ENCODE measurements at regions not wholly inside any gene's neighbourhood (a gene's known extent, or its start where the extent isn't known, plus 50 kb on each side); places are given as distances from the start of the nearest gene placed in this dataset.
A peak's percentile ranks its signal among the peaks of the same experiment; 100 is the strongest.

- Histone ChIP-seq H3K27ac (no peak overlapping the region), H3K4me3 (no peak overlapping the region), H3K4me1 (peaks cover 0 to 6% (median 0%) of the 10 kb centered on the region in 4 donors), H3K27me3 (no peaks in the 10 kb centered on the region), H3K9me3 (no peaks in the 10 kb centered on the region), H3K36me3 (no peaks in the 10 kb centered on the region)
- intact Hi-C loops (cut with DNase I; ENCODE audit: low total_unique reads): no loop called here
- no peak for DNase-seq
- TF ChIP-seq EP300 (IDR thresholded peaks at IDR 0.05) (no peak), CTCF (IDR thresholded peaks at IDR 0.05) (no peak), POLR2A (IDR thresholded peaks at IDR 0.05) (no peak), POLR2AphosphoS5 (IDR thresholded peaks at IDR 0.05) (no peak)
- 50 to 56% (median 53%) methylated on average over 13 to 14 of the region's 14 CpGs for whole genome bisulfite sequencing, 5 donors
Observed at GRCh38 chr4:4667622-4668081, 125.8 kb upstream of the STX18 start.

GRCh38 chr4:4666693-4667621 lies 125.1 kb upstream of the STX18 start:
- intact Hi-C loops (cut with DNase I; ENCODE audit: low total_unique reads): no loop called here
- Histone ChIP-seq H3K4me1 (peaks cover 0 to 6% (median 0%) of the 10 kb centered on the region in 4 donors), H3K4me3 (no peak overlapping the region), H3K27me3 (no peaks in the 10 kb centered on the region), H3K9me3 (no peaks in the 10 kb centered on the region), H3K36me3 (no peaks in the 10 kb centered on the region), H3K27ac (no peak overlapping the region)
- DNase-seq: peak in 1 of 2 donors; percentile 44
- 41 to 57% (median 53%) methylated on average over 14 of the region's 14 CpGs for WGBS, 5 donors
- TF ChIP-seq CTCF (IDR thresholded peaks at IDR 0.05) (no peak), EP300 (IDR thresholded peaks at IDR 0.05) (no peak), POLR2AphosphoS5 (IDR thresholded peaks at IDR 0.05) (no peak), POLR2A (IDR thresholded peaks at IDR 0.05) (no peak)

DNA sequence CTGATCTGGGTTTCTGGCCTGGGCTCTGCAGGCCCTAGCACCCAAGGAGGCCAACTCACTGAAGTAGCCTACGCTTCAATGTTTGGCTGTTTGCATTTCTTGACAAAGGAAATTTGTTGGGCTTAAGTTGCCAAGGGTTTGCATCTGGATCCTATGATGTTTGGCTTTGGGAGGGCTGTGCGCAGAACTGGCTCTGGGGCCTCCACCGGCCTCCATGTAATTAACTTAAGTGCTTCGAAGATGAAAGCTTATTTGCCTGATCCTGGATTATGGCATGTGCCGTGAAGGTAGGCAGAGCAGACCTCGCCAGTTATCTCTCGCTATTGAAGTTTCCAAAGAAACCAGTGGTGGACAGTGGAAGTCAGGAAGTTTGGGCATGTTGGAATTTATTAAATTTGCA lies 124.3 kb upstream of the STX18 start:
- H3K4me3 ChIP-seq: no peak overlapping the region
- intact Hi-C loops (cut with DNase I; ENCODE audit: low total_unique reads): no loop called here
- DNase-seq: no peak
- no peak for TF ChIP-seq CTCF (IDR thresholded peaks at IDR 0.05)
- no peak for TF ChIP-seq POLR2AphosphoS5 (IDR thresholded peaks at IDR 0.05)
- no peak for TF ChIP-seq EP300 (IDR thresholded peaks at IDR 0.05)
- no peak for TF ChIP-seq POLR2A (IDR thresholded peaks at IDR 0.05)
- 85 to 92% (median 90%) methylated on average over 7 of the region's 7 CpGs for WGBS, 5 donors
- H3K4me1 ChIP-seq: peaks cover 0 to 6% (median 0%) of the 10 kb centered on the region in 4 donors
- no peaks in the 10 kb centered on the region for H3K27me3 ChIP-seq
- no peak overlapping the region for H3K27ac ChIP-seq
- H3K36me3 ChIP-seq: no peaks in the 10 kb centered on the region
- no peaks in the 10 kb centered on the region for H3K9me3 ChIP-seq

DNA sequence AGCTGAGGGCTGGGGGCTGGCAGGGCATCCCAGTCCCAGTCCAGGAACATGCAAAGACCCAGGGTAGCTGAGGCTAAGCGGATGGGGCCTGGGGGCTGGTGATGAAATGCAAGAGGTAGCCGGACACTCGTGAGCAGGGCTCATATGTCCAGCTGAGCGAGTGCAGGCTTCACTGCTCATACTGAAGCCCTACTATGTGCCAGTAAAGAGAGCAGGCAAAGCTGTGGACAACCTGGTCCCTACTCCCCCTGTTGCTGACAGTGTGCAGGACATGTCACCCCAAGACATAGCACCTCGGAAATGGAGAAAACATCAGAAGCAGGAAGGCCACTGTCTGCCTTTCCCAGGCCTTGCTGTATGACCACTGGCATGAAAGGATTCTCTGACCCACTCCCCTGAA lies 122.4 kb upstream of the STX18 start:
- WGBS, 5 donors: 91 to 98% (median 95%) methylated on average over 5 of the region's 5 CpGs
- Histone ChIP-seq H3K36me3 (no peaks in the 10 kb centered on the region), H3K9me3 (no peaks in the 10 kb centered on the region), H3K4me3 (no peak overlapping the region), H3K27me3 (no peaks in the 10 kb centered on the region), H3K4me1 (peaks cover 0 to 6% (median 0%) of the 10 kb centered on the region in 4 donors), H3K27ac (no peak overlapping the region)
- intact Hi-C loops (cut with DNase I; ENCODE audit: low total_unique reads): no loop called here
- DNase-seq: no peak
- TF ChIP-seq POLR2AphosphoS5 (IDR thresholded peaks at IDR 0.05) (no peak), CTCF (IDR thresholded peaks at IDR 0.05) (no peak), POLR2A (IDR thresholded peaks at IDR 0.05) (no peak), EP300 (IDR thresholded peaks at IDR 0.05) (no peak)

Measured in stomach (tissue), 8 donors.